PC-3 (cell line): ENCODE measurements at regions not wholly inside any gene's neighbourhood (a gene's known extent, or its start where the extent isn't known, plus 50 kb on each side); places are given as distances from the start of the nearest gene placed in this dataset.

Source experiments
- EZH2 ChIP-seq: fragments of 300-600 bp; sonication (generic); IDR thresholded peaks from one replicate; pipeline ENCODE4 v1.6.1; 2017; ENCODE audit warnings: antibody characterized with exemption, mild to moderate bottlenecking, low read length; ENCODE audit not compliant: unreplicated experiment
- EZH2phosphoT487 ChIP-seq: fragments of 300-600 bp; sonication (generic); IDR thresholded peaks from 2 replicates; pipeline ENCODE4 v1.6.1; 2018; ENCODE audit warnings: mild to moderate bottlenecking, antibody characterized with exemption, low read length, borderline replicate concordance
- TF ChIP-seq, protein P1 (sequence below): fragments of 300-600 bp; sonication (generic); conservative IDR thresholded peaks from 2 replicates; pipeline ENCODE4 v1.5.1; 2017; ENCODE audit warnings: antibody characterized with exemption, low read depth, mild to moderate bottlenecking, low read length

GRCh38 chr3:78221300-78221699, 1181.4 kb downstream of the ROBO2 start:
- TF ChIP-seq, protein P1, sequence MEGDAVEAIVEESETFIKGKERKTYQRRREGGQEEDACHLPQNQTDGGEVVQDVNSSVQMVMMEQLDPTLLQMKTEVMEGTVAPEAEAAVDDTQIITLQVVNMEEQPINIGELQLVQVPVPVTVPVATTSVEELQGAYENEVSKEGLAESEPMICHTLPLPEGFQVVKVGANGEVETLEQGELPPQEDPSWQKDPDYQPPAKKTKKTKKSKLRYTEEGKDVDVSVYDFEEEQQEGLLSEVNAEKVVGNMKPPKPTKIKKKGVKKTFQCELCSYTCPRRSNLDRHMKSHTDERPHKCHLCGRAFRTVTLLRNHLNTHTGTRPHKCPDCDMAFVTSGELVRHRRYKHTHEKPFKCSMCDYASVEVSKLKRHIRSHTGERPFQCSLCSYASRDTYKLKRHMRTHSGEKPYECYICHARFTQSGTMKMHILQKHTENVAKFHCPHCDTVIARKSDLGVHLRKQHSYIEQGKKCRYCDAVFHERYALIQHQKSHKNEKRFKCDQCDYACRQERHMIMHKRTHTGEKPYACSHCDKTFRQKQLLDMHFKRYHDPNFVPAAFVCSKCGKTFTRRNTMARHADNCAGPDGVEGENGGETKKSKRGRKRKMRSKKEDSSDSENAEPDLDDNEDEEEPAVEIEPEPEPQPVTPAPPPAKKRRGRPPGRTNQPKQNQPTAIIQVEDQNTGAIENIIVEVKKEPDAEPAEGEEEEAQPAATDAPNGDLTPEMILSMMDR, result peak; percentile 48
- TF ChIP-seq EZH2 (no peak), EZH2phosphoT487 (no peak)
